ENCODE measurements at regions not wholly inside any gene's neighbourhood (a gene's known extent, or its start where the extent isn't known, plus 50 kb on each side); places are given as distances from the start of the nearest gene placed in this dataset.
"Not testable (repeated sequence)": the region's sequence is repeated elsewhere in the genome, so short reads cannot be mapped to it uniquely, and the experiment has no call there.

GRCh38 chr22:49014227-49015201 lies 813.2 kb downstream of the BRD1 start:
- no peak for DNase-seq

GRCh38 chr22:49013707-49014106 lies 814.0 kb downstream of the BRD1 start:
- no peak for DNase-seq

- DNase-seq: no peak
Measured at GRCh38 chr22:49012712-49013395, 814.8 kb downstream of the BRD1 start.

GRCh38 chr22:49011769-49012648 lies 815.7 kb downstream of the BRD1 start:
- no peak for DNase-seq

- no peak for DNase-seq
Measured at GRCh38 chr22:49011379-49011768, 816.3 kb downstream of the BRD1 start.

- DNase-seq: no peak
Measured at GRCh38 chr22:49010901-49011300, 816.8 kb downstream of the BRD1 start.

GRCh38 chr22:49010070-49010863 lies 817.4 kb downstream of the BRD1 start:
- no peak for DNase-seq

GRCh38 chr22:49009359-49010063 lies 818.2 kb downstream of the BRD1 start:
- DNase-seq: no peak

GRCh38 chr22:49008682-49009235 lies 818.9 kb downstream of the BRD1 start:
- no peak for DNase-seq

- no peak for DNase-seq
Measured at GRCh38 chr22:49007013-49007653, 820.5 kb downstream of the BRD1 start.

- no peak for DNase-seq
Measured at GRCh38 chr22:49006207-49007012, 821.3 kb downstream of the BRD1 start.

- no peak for DNase-seq
Measured at GRCh38 chr22:49005557-49005956, 822.1 kb downstream of the BRD1 start.

GRCh38 chr22:49004484-49005399 lies 822.9 kb downstream of the BRD1 start:
- DNase-seq: no peak

- DNase-seq: not testable (repeated sequence)
Measured at GRCh38 chr22:48997605-48998004, 830.1 kb downstream of the BRD1 start.

GRCh38 chr22:48993655-48994054 lies 834.0 kb downstream of the BRD1 start:
- DNase-seq: no peak

GRCh38 chr22:48984639-48985038 lies 843.0 kb downstream of the BRD1 start:
- DNase-seq: no peak

GRCh38 chr22:48982321-48982905 lies 845.3 kb downstream of the BRD1 start:
- no peak for DNase-seq

- no peak for DNase-seq
Measured at GRCh38 chr22:48981371-48982061, 846.2 kb downstream of the BRD1 start.
